ENCODE measurements at regions not wholly inside any gene's neighbourhood (a gene's known extent, or its start where the extent isn't known, plus 50 kb on each side); places are given as distances from the start of the nearest gene placed in this dataset.

DNA sequence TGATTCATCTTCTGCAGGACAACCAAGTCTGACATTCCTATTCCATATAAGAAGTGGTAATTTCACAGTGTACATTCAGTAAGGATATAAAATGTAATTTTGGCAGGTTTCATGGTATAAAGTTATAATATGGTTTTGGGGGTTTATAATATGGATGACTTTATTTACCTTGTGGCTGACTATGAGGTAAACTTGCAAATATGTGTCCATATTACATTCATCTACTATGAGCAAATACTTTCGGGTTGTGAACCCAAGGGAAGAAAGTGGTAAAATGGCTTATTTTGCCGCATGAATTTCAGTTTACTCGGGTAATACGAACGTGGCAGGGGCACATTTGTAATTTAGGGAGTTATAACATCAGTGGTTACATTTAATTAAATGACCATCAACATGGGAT, 86.7 kb upstream of the TNFSF11 start:
- H3K4me1 Mint-ChIP-seq (ENCODE audit: low read depth), result peaks cover 3% of the 10 kb centered on the region
- TF ChIP-seq, protein P1, sequence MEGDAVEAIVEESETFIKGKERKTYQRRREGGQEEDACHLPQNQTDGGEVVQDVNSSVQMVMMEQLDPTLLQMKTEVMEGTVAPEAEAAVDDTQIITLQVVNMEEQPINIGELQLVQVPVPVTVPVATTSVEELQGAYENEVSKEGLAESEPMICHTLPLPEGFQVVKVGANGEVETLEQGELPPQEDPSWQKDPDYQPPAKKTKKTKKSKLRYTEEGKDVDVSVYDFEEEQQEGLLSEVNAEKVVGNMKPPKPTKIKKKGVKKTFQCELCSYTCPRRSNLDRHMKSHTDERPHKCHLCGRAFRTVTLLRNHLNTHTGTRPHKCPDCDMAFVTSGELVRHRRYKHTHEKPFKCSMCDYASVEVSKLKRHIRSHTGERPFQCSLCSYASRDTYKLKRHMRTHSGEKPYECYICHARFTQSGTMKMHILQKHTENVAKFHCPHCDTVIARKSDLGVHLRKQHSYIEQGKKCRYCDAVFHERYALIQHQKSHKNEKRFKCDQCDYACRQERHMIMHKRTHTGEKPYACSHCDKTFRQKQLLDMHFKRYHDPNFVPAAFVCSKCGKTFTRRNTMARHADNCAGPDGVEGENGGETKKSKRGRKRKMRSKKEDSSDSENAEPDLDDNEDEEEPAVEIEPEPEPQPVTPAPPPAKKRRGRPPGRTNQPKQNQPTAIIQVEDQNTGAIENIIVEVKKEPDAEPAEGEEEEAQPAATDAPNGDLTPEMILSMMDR (IDR thresholded peaks at IDR 0.05; ENCODE audit: unreplicated experiment), result no peak
- DNase-seq (ENCODE audit: low spot score, unreplicated experiment), result no peak
- no peaks in the 10 kb centered on the region for H3K9me3 Mint-ChIP-seq (ENCODE audit: low read depth)
- no peak overlapping the region for H3K4me3 Mint-ChIP-seq (ENCODE audit: low read depth)
- H3K27ac Mint-ChIP-seq, result no peak overlapping the region
- H3K36me3 Mint-ChIP-seq (ENCODE audit: insufficient read depth), result no peaks in the 10 kb centered on the region
- H3K27me3 Mint-ChIP-seq, result no peaks in the 10 kb centered on the region

DNA sequence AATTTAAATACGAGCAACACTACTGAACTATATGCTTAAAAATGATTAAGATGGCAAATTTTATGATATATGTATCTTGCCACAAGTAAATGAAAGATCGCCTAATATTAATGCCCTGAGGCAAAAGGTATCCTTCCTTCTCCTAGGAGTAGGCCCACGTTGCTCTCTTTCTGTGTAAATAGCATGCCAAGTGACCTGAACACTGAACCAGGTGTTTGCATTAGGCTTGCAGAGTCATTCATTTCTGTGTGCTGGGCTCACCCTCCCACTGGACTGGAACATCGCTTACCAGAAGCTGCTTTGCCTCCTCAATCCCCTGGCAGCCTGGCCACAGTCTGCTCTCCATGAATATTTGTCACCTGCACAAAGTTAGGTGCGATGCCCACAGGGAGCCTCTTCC, 83.3 kb upstream of the TNFSF11 start:
- no peaks in the 10 kb centered on the region for H3K9me3 Mint-ChIP-seq (ENCODE audit: low read depth)
- H3K27me3 Mint-ChIP-seq, result peaks cover 6% of the 10 kb centered on the region
- H3K4me3 Mint-ChIP-seq (ENCODE audit: low read depth), result no peak overlapping the region
- DNase-seq (ENCODE audit: low spot score, unreplicated experiment), result no peak
- H3K36me3 Mint-ChIP-seq (ENCODE audit: insufficient read depth), result no peaks in the 10 kb centered on the region
- peaks cover 3% of the 10 kb centered on the region for H3K4me1 Mint-ChIP-seq (ENCODE audit: low read depth)
- H3K27ac Mint-ChIP-seq, result no peak overlapping the region
- TF ChIP-seq, protein P1 (IDR thresholded peaks at IDR 0.05; ENCODE audit: unreplicated experiment), result no peak

DNA sequence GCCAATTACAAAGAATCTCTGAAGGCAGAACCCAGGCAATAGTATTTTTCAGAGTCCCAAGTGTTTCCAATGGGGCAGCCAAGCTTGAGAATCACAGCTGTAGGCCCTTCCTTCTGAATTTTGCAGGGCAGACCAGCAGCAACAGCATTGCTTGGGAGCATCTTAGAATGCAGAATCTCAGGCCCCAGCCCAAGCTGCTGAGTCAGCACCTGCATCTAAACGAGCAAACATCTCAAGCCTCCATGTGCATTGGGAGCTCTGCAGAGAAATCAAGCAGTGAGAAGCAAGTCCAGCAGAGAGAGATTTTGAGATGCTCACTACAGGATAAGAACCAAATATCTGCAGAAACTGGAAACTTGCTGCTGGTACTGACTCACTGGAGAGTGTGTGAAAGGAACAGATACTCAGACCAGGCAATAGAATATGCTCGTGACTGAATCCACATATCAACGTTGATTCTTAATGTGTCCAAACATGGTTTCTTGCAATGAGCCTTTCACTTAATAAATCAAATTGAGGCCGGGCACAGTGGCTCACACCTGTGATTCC, 81.5 kb upstream of the TNFSF11 start:
- Mint-ChIP-seq H3K9me3 (ENCODE audit: low read depth) (no peaks in the 10 kb centered on the region), H3K4me1 (ENCODE audit: low read depth) (no peaks in the 10 kb centered on the region), H3K4me3 (ENCODE audit: low read depth) (no peak overlapping the region), H3K27ac (no peak overlapping the region), H3K27me3 (peaks cover 6% of the 10 kb centered on the region), H3K36me3 (ENCODE audit: insufficient read depth) (no peaks in the 10 kb centered on the region)
- no peak for DNase-seq (ENCODE audit: low spot score, unreplicated experiment)
- TF ChIP-seq, protein P1 (IDR thresholded peaks at IDR 0.05; ENCODE audit: unreplicated experiment), result no peak

DNA sequence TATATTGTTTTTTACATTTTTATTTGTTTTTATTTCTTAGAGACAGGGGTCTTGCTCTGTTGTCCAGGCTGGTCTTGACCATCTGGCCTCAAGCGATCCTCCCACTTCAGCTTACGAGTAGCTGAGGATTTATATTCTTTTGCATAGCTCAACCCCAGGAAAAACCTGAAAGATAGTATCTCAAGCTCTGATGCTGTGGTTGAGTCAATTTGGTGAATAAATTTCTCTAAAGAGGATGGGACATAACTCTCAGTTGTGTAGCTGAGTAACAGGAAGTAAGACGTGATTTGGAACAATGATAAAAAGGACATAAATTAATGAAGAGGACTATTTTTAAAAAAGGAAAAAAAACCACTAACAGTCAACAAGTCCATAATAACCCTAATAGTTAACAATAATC, 79.8 kb upstream of the TNFSF11 start:
- Mint-ChIP-seq H3K27me3 (peaks cover 6% of the 10 kb centered on the region), H3K4me1 (ENCODE audit: low read depth) (no peaks in the 10 kb centered on the region), H3K4me3 (ENCODE audit: low read depth) (no peak overlapping the region), H3K9me3 (ENCODE audit: low read depth) (no peaks in the 10 kb centered on the region), H3K36me3 (ENCODE audit: insufficient read depth) (no peaks in the 10 kb centered on the region), H3K27ac (no peak overlapping the region)
- TF ChIP-seq, protein P1 (IDR thresholded peaks at IDR 0.05; ENCODE audit: unreplicated experiment), result no peak
- no peak for DNase-seq (ENCODE audit: low spot score, unreplicated experiment)

DNA sequence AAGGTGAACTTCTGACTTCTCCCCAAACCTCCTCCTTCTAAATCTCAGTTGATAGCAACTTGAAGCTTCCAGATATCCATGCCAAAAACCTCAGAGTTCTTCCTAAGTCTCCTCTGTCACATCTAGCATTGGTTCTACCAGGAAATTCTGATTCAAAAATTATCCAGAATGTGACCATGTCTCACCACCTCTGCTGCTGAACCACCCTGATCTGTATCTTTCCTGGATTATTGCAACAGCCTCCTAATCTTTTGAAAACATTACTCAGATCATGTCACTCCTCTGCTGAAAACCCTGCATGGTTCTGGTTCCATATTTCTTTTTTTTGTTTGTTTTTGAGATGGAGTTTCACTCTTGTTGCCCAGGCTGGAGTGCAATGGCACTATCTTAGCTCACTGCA, 78.7 kb upstream of the TNFSF11 start:
- Mint-ChIP-seq H3K27me3 (peaks cover 6% of the 10 kb centered on the region), H3K4me3 (ENCODE audit: low read depth) (no peak overlapping the region), H3K27ac (no peak overlapping the region), H3K4me1 (ENCODE audit: low read depth) (no peaks in the 10 kb centered on the region), H3K36me3 (ENCODE audit: insufficient read depth) (no peaks in the 10 kb centered on the region), H3K9me3 (ENCODE audit: low read depth) (no peaks in the 10 kb centered on the region)
- no peak for DNase-seq (ENCODE audit: low spot score, unreplicated experiment)
- TF ChIP-seq, protein P1 (IDR thresholded peaks at IDR 0.05; ENCODE audit: unreplicated experiment), result no peak
